ENCODE measurements at regions not wholly inside any gene's neighbourhood (a gene's known extent, or its start where the extent isn't known, plus 50 kb on each side); places are given as distances from the start of the nearest gene placed in this dataset.
A peak's percentile ranks its signal among the peaks of the same experiment; 100 is the strongest.

GRCh38 chr1:34578306-34578705, 176.5 kb upstream of the GJB5 start:
- FAIRE-seq (no peak), DNase-seq (ENCODE audit: extremely low spot score, insufficient read length, low read depth) (no peak)

GRCh38 chr1:34582356-34582755, 172.5 kb upstream of the GJB5 start:
- no peak for FAIRE-seq
- no peak for DNase-seq (ENCODE audit: extremely low spot score, insufficient read length, low read depth)

- DNase-seq (ENCODE audit: extremely low spot score, insufficient read length, low read depth) (no peak), FAIRE-seq (no peak)
Observed at GRCh38 chr1:34587761-34588160, 167.1 kb upstream of the GJB5 start.

- FAIRE-seq (no peak), DNase-seq (ENCODE audit: extremely low spot score, insufficient read length, low read depth) (no peak)
Observed at GRCh38 chr1:34590211-34590623, 164.6 kb upstream of the GJB5 start.

GRCh38 chr1:34591751-34592629, 162.9 kb upstream of the GJB5 start:
- DNase-seq (ENCODE audit: extremely low spot score, insufficient read length, low read depth): no peak

GRCh38 chr1:34597877-34598514, 156.9 kb upstream of the GJB5 start:
- DNase-seq (ENCODE audit: extremely low spot score, insufficient read length, low read depth): peak; percentile 46
- peak; percentile 79 for FAIRE-seq

More at GRCh38 chr1:34591751-34592629, 162.9 kb upstream of the GJB5 start:
- FAIRE-seq: no peak

- FAIRE-seq: no peak
- no peak for DNase-seq (ENCODE audit: extremely low spot score, insufficient read length, low read depth)
Observed at GRCh38 chr1:34602907-34603306, 151.9 kb upstream of the GJB5 start.

GRCh38 chr1:34603594-34603993, 151.3 kb upstream of the GJB5 start:
- FAIRE-seq (no peak), DNase-seq (ENCODE audit: extremely low spot score, insufficient read length, low read depth) (no peak)

- DNase-seq (ENCODE audit: extremely low spot score, insufficient read length, low read depth) (no peak), FAIRE-seq (no peak)
Observed at GRCh38 chr1:34606504-34606903, 148.3 kb upstream of the GJB5 start.

- FAIRE-seq (no peak), DNase-seq (ENCODE audit: extremely low spot score, insufficient read length, low read depth) (no peak)
Observed at GRCh38 chr1:34610063-34610462, 144.8 kb upstream of the GJB5 start.

GRCh38 chr1:34611571-34611970, 143.3 kb upstream of the GJB5 start:
- DNase-seq (ENCODE audit: extremely low spot score, insufficient read length, low read depth): no peak
- no peak for FAIRE-seq

- FAIRE-seq (no peak), DNase-seq (ENCODE audit: extremely low spot score, insufficient read length, low read depth) (no peak)
Observed at GRCh38 chr1:34612091-34612827, 142.6 kb upstream of the GJB5 start.

- no peak for FAIRE-seq
- DNase-seq (ENCODE audit: extremely low spot score, insufficient read length, low read depth): no peak
Observed at GRCh38 chr1:34617321-34618118, 137.3 kb upstream of the GJB5 start.

- DNase-seq (ENCODE audit: extremely low spot score, insufficient read length, low read depth) (no peak), FAIRE-seq (no peak)
Observed at GRCh38 chr1:34618381-34618780, 136.5 kb upstream of the GJB5 start.

- no peak for FAIRE-seq
Observed at GRCh38 chr1:34619256-34619655, 135.6 kb upstream of the GJB5 start.

GRCh38 chr1:34621916-34622315, 132.9 kb upstream of the GJB5 start:
- no peak for FAIRE-seq
- DNase-seq (ENCODE audit: extremely low spot score, insufficient read length, low read depth): no peak

More at GRCh38 chr1:34619256-34619655, 135.6 kb upstream of the GJB5 start:
- no peak for DNase-seq (ENCODE audit: extremely low spot score, insufficient read length, low read depth)

GRCh38 chr1:34625521-34626015, 129.3 kb upstream of the GJB5 start:
- DNase-seq (ENCODE audit: extremely low spot score, insufficient read length, low read depth) (no peak), FAIRE-seq (no peak)

GRCh38 chr1:34627465-34628240, 127.2 kb upstream of the GJB5 start:
- DNase-seq (ENCODE audit: extremely low spot score, insufficient read length, low read depth) (no peak), FAIRE-seq (peak; percentile 5)

- DNase-seq (ENCODE audit: extremely low spot score, insufficient read length, low read depth) (no peak), FAIRE-seq (no peak)
Observed at GRCh38 chr1:34631126-34631525, 123.7 kb upstream of the GJB5 start.
